Astrocyte (in vitro differentiated cells and primary cell): ENCODE measurements at regions not wholly inside any gene's neighbourhood (a gene's known extent, or its start where the extent isn't known, plus 50 kb on each side); places are given as distances from the start of the nearest gene placed in this dataset.

ENCODE experiments used
- CTCF ChIP-seq: IDR thresholded peaks from 2 replicates; pipeline ENCODE4 v1.5.1; 2011; ENCODE audit warnings: low read depth, mild to moderate bottlenecking, inconsistent platforms, low read length, moderate library complexity; ENCODE audit not compliant: insufficient read depth
- EZH2 ChIP-seq: IDR thresholded peaks from 2 replicates; pipeline ENCODE4 v1.6.1; 2012; ENCODE audit warnings: mild to moderate bottlenecking, low read length, inconsistent platforms; ENCODE audit not compliant: insufficient read depth

- TF ChIP-seq CTCF (no peak), EZH2 (no peak)
Observed at GRCh38 chr2:37560241-37560848, 111.1 kb downstream of the CDC42EP3 start.
